ENCODE measurements at regions not wholly inside any gene's neighbourhood (a gene's known extent, or its start where the extent isn't known, plus 50 kb on each side); places are given as distances from the start of the nearest gene placed in this dataset.

DNA sequence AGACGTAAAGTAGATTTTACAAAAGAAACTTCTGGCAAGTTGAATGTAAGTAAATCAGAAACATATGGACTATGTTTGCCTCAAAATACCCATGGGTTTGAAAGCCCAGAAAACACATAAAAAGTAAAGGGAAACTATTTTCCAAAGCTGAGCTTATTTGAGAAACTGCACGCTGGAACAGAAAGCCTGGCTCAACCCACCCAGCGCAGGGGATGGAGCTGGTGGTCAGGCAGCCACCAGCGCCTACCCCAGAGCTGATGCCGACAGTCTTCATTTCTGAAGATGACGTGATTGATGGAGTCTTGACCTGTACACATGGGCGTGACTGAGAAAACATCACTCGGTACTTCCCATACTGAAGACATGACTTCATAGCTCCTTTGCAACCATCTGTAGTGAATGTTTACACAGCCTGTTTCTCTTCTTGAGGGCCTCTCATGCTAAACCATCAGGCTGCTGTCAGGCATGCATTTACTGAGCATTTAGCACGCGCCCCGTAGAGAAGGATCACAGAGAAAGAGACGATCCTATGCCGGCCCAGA, 232.6 kb upstream of the AUTS2 start:
- no peak for DNase-seq
- H3K27ac ChIP-seq: no peak overlapping the region
- H3K4me3 ChIP-seq (ENCODE audit: low read depth, low read length): no peak overlapping the region
- H3K27me3 ChIP-seq (replicated peaks): no peaks in the 10 kb centered on the region
- TF ChIP-seq, protein P1, sequence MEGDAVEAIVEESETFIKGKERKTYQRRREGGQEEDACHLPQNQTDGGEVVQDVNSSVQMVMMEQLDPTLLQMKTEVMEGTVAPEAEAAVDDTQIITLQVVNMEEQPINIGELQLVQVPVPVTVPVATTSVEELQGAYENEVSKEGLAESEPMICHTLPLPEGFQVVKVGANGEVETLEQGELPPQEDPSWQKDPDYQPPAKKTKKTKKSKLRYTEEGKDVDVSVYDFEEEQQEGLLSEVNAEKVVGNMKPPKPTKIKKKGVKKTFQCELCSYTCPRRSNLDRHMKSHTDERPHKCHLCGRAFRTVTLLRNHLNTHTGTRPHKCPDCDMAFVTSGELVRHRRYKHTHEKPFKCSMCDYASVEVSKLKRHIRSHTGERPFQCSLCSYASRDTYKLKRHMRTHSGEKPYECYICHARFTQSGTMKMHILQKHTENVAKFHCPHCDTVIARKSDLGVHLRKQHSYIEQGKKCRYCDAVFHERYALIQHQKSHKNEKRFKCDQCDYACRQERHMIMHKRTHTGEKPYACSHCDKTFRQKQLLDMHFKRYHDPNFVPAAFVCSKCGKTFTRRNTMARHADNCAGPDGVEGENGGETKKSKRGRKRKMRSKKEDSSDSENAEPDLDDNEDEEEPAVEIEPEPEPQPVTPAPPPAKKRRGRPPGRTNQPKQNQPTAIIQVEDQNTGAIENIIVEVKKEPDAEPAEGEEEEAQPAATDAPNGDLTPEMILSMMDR (IDR thresholded peaks at IDR 0.05; ENCODE audit: low read depth, low read length, missing control alignments): no peak
- in situ Hi-C loops (cut with HindIII; ENCODE audit: low pct_ligation_motif_present, low sequenced_read_pairs): no loop called here
- H3K36me3 ChIP-seq (replicated peaks): no peaks in the 10 kb centered on the region

DNA sequence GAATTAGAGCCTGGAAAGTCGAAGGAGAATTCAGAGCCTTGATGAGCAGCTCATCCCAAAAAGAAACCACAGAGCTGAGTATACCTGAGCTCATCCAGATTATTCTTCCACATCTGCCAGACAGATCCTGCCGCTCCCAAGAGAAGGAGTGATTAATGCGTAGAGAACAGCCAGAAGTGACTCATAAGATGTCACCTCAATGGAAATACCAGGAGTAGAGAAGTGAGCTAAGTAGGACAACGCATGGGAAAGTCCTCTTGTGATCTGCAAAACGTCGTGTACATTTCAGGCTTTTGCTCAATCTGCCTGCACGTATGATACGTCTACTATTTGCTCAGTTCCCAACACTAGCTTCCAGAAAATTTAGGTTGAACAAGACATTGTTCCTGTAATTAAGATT, 230.5 kb upstream of the AUTS2 start:
- no peak overlapping the region for H3K4me3 ChIP-seq (ENCODE audit: low read depth, low read length)
- H3K36me3 ChIP-seq (replicated peaks): no peaks in the 10 kb centered on the region
- DNase-seq: no peak
- in situ Hi-C loops (cut with HindIII; ENCODE audit: low pct_ligation_motif_present, low sequenced_read_pairs): no loop called here
- no peaks in the 10 kb centered on the region for H3K27me3 ChIP-seq (replicated peaks)
- no peak overlapping the region for H3K27ac ChIP-seq
- TF ChIP-seq, protein P1 (IDR thresholded peaks at IDR 0.05; ENCODE audit: low read depth, low read length, missing control alignments): no peak

DNA sequence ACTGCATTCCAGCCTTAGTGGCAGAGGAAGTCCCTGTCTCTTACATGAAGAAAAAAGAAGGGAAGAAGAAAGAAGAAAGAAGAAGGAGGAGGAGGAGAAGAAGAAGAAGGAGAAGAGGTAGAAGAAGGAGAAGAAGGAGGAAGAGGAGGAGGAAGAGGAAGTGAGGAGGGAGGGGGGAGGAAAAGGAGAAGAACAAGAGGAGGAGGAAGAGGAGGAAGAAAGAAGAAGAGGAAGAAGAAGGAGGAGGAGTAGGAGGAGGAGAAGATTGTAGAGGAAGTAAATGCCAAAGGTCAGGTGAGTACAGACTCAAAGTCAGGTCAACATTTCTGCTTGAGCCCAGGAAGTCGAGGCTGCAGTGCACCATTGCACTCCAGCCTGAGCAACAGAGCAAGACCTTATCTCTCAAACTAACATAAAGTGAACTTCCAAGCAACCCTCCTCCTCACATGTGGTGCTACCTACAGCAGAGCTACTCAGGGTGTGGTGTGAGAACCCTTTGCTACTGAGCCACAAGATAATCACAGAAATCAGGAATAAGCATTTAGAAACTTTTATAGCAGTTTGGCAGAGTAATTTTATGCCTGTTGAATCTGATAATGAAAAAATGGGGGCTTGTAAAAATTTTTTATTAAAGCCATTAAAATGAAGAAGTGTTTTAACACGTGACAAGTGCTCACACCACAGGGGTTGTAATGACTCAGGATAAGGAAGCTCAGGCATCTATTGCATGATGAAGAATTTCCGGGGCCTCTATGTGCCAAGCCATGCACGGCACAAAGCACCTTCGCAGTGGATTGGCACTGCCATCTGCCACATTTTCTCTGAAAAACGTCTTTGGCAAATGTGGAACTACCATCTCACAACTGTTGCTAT, 224.9 kb upstream of the AUTS2 start:
- DNase-seq: no peak
- Histone ChIP-seq H3K36me3 (replicated peaks) (no peaks in the 10 kb centered on the region), H3K4me3 (ENCODE audit: low read depth, low read length) (no peak overlapping the region), H3K27me3 (replicated peaks) (no peaks in the 10 kb centered on the region), H3K27ac (no peak overlapping the region)
- in situ Hi-C loops (cut with HindIII; ENCODE audit: low pct_ligation_motif_present, low sequenced_read_pairs): no loop called here
- TF ChIP-seq, protein P1 (IDR thresholded peaks at IDR 0.05; ENCODE audit: low read depth, low read length, missing control alignments): no peak

DNA sequence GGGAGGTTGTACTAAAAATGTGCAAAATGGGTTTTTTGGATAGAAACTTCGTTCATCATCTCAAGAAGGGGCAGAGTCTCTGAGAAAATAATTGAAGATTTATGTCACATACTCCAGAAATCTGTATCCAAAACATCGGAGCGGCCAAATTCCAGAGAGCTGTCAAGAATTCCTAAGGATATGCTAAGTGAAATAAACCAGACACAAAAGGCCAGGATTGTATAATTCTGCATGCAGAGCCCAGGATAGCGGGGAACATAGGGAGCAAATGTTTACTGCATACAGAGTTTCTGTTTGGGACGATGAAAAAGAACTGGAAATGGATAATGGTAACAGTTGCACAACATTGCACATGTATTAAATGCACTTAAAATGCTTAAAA, 224.2 kb upstream of the AUTS2 start:
- no peak for DNase-seq
- TF ChIP-seq, protein P1 (IDR thresholded peaks at IDR 0.05; ENCODE audit: low read depth, low read length, missing control alignments): no peak
- in situ Hi-C loops (cut with HindIII; ENCODE audit: low pct_ligation_motif_present, low sequenced_read_pairs): no loop called here
- Histone ChIP-seq H3K27me3 (replicated peaks) (no peaks in the 10 kb centered on the region), H3K27ac (no peak overlapping the region), H3K36me3 (replicated peaks) (no peaks in the 10 kb centered on the region), H3K4me3 (ENCODE audit: low read depth, low read length) (no peak overlapping the region)

DNA sequence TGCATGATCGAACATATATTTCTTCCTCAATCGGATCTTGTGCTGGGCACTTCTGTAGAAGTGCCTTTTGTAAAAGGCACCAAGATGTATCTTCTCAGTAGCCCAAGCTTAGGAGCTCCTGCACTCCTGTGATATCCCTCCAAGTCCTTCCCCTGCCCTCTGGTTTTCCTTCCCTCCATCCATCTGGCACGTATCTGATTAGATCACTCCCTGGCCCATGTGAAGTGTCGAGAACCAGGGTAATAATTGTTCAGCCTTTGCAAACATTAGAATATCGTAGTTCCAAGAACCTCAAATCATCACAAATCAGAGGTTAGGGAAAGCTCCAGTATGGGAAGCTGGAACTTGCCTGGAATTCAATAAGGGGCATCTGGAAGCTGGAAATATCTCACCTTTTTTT, 221.1 kb upstream of the AUTS2 start:
- Histone ChIP-seq H3K4me3 (ENCODE audit: low read depth, low read length) (no peak overlapping the region), H3K27me3 (replicated peaks) (no peaks in the 10 kb centered on the region), H3K36me3 (replicated peaks) (no peaks in the 10 kb centered on the region), H3K27ac (no peak overlapping the region)
- in situ Hi-C loops (cut with HindIII; ENCODE audit: low pct_ligation_motif_present, low sequenced_read_pairs): no loop called here
- no peak for DNase-seq
- TF ChIP-seq, protein P1 (IDR thresholded peaks at IDR 0.05; ENCODE audit: low read depth, low read length, missing control alignments): no peak
